Body of pancreas (tissue), 4 donors: ENCODE measurements at regions not wholly inside any gene's neighbourhood (a gene's known extent, or its start where the extent isn't known, plus 50 kb on each side); places are given as distances from the start of the nearest gene placed in this dataset.

Experiments used
- ATAC-seq: fragments of 150-250 bp; one replicate; pipeline ENCODE4 v1.9.1; 2016
- DNase-seq, 4 donors: peaks; one replicate each; pipeline ENCODE4 v3.0.0-alpha.2; 2019
- H3K27ac ChIP-seq, 4 donors: fragments of 200-600 bp; sonication (generic); 1 replicate in 3 of 4; 2 replicates in 1 of 4; pipeline versions ENCODE4 v1.5.1 to v1.6.1; 2016 to 2019; ENCODE audit warnings: mild to moderate bottlenecking in 1 of 4, mixed read lengths in 1 of 4, moderate library complexity in 1 of 4
- H3K27me3 ChIP-seq, 2 donors: fragments of 200-600 bp; sonication (generic); one replicate each; pipeline ENCODE4 v1.6.0; 2016; ENCODE audit warnings: mild to moderate bottlenecking in 1 of 2
- H3K36me3 ChIP-seq, 2 donors: fragments of 200-600 bp; sonication (generic); replicated peaks in 1 of 2; 2 replicates each; pipeline ENCODE4 v1.5.1; 2016; ENCODE audit warnings: low read depth in 2 of 2; ENCODE audit not compliant: insufficient read depth in 1 of 2
- H3K4me1 ChIP-seq: fragments of 200-600 bp; sonication (generic); one replicate; pipeline ENCODE4 v1.6.0; 2016
- H3K4me3 ChIP-seq, 2 donors: fragments of 200-600 bp; sonication (generic); 1 replicate in 1 of 2; 2 replicates in 1 of 2; pipeline ENCODE4 v1.5.1; 2016 to 2019
- H3K9me3 ChIP-seq, 3 donors: fragments of 200-600 bp; sonication (generic); 1 replicate in 2 of 3; 2 replicates in 1 of 3; pipeline ENCODE4 v1.5.1; 2016
- CTCF ChIP-seq, 7 experiments: fragments of 450-650 bp in 4 of 7; fragments of 200-600 bp in 3 of 7; sonication (generic) in 3 of 7; IDR thresholded peaks; one replicate each; pipeline ENCODE4 v1.5.1; 2016 to 2019; ENCODE audit warnings: antibody characterized with exemption in 7 of 7
- POLR2A ChIP-seq, 3 donors: fragments of 450-650 bp; IDR thresholded peaks; one replicate each; pipeline ENCODE4 v1.6.1; 2016; ENCODE audit warnings: antibody characterized with exemption in 3 of 3, mild to moderate bottlenecking in 2 of 3
- WGBS, 2 donors: methylation state at CpG; one replicate each; pipeline ENCODE4 v1.1.5; 2017; 5-methylcytosine and 5-hydroxymethylcytosine counted together
- intact Hi-C: fragments of 100-400 bp; cut with DNase I; formaldehyde crosslinking; loops from one replicate; pipeline ENCODE4 v1.15.1; 2023

GRCh38 chr17:77020973-77021372 is 119.8 kb upstream of the SEC14L1 start:
- WGBS, 2 donors = 72 to 73% methylated on average over 1 of the region's 1 CpG
- H3K9me3 ChIP-seq = no peaks in the 10 kb centered on the region

GRCh38 chr17:77022766-77023165 is 118.0 kb upstream of the SEC14L1 start:
- H3K4me3 ChIP-seq = no peak overlapping the region
- no peaks in the 10 kb centered on the region for H3K4me1 ChIP-seq
- no peaks in the 10 kb centered on the region for H3K27me3 ChIP-seq
- no peak overlapping the region for H3K27ac ChIP-seq
- H3K9me3 ChIP-seq = peaks cover 0 to 8% (median 0%) of the 10 kb centered on the region in 3 donors
- DNase-seq (no peak), ATAC-seq (no peak)
- WGBS, 2 donors = 45 to 53% methylated on average over 2 of the region's 2 CpGs
- TF ChIP-seq CTCF (IDR thresholded peaks at IDR 0.05) (no peak), POLR2A (IDR thresholded peaks at IDR 0.05) (no peak)
- no peaks in the 10 kb centered on the region for H3K36me3 ChIP-seq
- intact Hi-C loops = no loop called here

More at GRCh38 chr17:77020973-77021372, 119.8 kb upstream of the SEC14L1 start:
- DNase-seq (no peak), ATAC-seq (no peak)
- Histone ChIP-seq H3K4me1 (no peaks in the 10 kb centered on the region), H3K27me3 (no peaks in the 10 kb centered on the region), H3K4me3 (no peak overlapping the region), H3K36me3 (no peaks in the 10 kb centered on the region), H3K27ac (no peak overlapping the region)
- TF ChIP-seq CTCF (IDR thresholded peaks at IDR 0.05) (no peak), POLR2A (IDR thresholded peaks at IDR 0.05) (no peak)
- intact Hi-C loops = no loop called here

GRCh38 chr17:77025781-77026180 is 115.0 kb upstream of the SEC14L1 start:
- 60 to 68% methylated on average over 2 of the region's 2 CpGs for WGBS, 2 donors
- ATAC-seq = no peak
- no peak for DNase-seq
- no peaks in the 10 kb centered on the region for H3K36me3 ChIP-seq
- TF ChIP-seq CTCF (IDR thresholded peaks at IDR 0.05) = no peak
- H3K27ac ChIP-seq = no peak overlapping the region
- peaks cover 0 to 8% (median 0%) of the 10 kb centered on the region in 3 donors for H3K9me3 ChIP-seq
- H3K4me3 ChIP-seq = no peak overlapping the region
- intact Hi-C loops = no loop called here
- H3K27me3 ChIP-seq = no peaks in the 10 kb centered on the region
- no peaks in the 10 kb centered on the region for H3K4me1 ChIP-seq

GRCh38 chr17:77027271-77027889 is 113.4 kb upstream of the SEC14L1 start:
- H3K4me3 ChIP-seq = no peak overlapping the region
- H3K36me3 ChIP-seq = no peaks in the 10 kb centered on the region
- no peak for DNase-seq
- ATAC-seq = no peak
- WGBS, 2 donors = 23 to 35% methylated on average over 3 of the region's 3 CpGs
- H3K9me3 ChIP-seq = peaks cover 0 to 8% (median 0%) of the 10 kb centered on the region in 3 donors
- no peaks in the 10 kb centered on the region for H3K4me1 ChIP-seq
- no peaks in the 10 kb centered on the region for H3K27me3 ChIP-seq
- H3K27ac ChIP-seq = no peak overlapping the region
- TF ChIP-seq POLR2A (IDR thresholded peaks at IDR 0.05) (no peak), CTCF (IDR thresholded peaks at IDR 0.05) (no peak)
- intact Hi-C loops = no loop called here

GRCh38 chr17:77028900-77029299 is 111.9 kb upstream of the SEC14L1 start:
- WGBS, 2 donors = 78 to 83% methylated on average over 8 of the region's 8 CpGs

More at GRCh38 chr17:77028900-77029299, 111.9 kb upstream of the SEC14L1 start:
- Histone ChIP-seq H3K9me3 (peaks cover 0 to 8% (median 0%) of the 10 kb centered on the region in 3 donors), H3K4me1 (no peaks in the 10 kb centered on the region), H3K27me3 (no peaks in the 10 kb centered on the region), H3K27ac (no peak overlapping the region), H3K36me3 (no peaks in the 10 kb centered on the region), H3K4me3 (no peak overlapping the region)
- intact Hi-C loops = no loop called here
- DNase-seq (no peak), ATAC-seq (no peak)
- TF ChIP-seq CTCF (IDR thresholded peaks at IDR 0.05) (no peak), POLR2A (IDR thresholded peaks at IDR 0.05) (no peak)
